ENCODE measurements at regions not wholly inside any gene's neighbourhood (a gene's known extent, or its start where the extent isn't known, plus 50 kb on each side); places are given as distances from the start of the nearest gene placed in this dataset.
"Not testable (repeated sequence)": the region's sequence is repeated elsewhere in the genome, so short reads cannot be mapped to it uniquely, and the experiment has no call there.

DNA sequence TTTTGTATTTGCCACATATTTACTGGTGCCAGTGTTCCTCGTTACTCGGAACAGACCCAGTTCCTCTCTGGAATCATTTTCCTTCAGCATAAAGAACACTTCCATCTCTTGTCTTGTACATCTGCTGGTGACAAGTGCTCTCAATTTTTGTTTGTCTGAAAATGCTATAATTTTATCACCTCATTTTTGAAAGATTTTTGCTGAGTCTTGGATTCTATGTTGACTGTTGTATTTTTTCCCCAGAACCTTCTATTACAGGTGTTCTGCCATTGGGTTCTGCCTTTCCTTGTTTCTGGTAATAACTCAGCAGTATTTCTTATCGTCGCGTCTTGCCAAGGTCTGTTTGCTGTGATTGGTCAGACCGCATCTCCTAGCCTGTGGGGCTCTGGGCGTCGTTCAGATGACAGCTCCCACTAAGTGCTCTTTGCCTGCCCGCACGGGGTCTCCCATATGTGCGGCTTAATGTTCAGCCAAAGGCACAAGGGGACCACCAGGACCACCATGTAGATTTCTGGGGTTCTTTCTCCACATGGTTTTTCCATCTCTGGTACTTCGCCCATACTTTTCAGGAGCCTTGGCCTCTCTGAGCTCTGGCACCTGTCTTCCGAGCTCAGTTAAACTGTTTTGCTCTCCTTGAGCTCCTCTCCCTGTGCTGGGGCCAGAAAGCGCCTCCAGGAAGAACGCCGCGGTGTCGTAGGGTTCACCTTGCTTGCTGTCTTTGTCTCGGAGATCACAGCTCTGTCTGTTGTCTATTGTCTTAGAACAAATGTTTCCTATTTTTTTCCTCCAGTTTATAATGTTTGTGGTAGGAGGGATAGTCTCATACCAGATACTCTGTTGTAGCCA is 80.0 kb downstream of the METRNL start:
- no peak for DNase-seq

- DNase-seq, result no peak
Measured at GRCh38 chr17:83160443-83161297, 81.3 kb downstream of the METRNL start.

DNA sequence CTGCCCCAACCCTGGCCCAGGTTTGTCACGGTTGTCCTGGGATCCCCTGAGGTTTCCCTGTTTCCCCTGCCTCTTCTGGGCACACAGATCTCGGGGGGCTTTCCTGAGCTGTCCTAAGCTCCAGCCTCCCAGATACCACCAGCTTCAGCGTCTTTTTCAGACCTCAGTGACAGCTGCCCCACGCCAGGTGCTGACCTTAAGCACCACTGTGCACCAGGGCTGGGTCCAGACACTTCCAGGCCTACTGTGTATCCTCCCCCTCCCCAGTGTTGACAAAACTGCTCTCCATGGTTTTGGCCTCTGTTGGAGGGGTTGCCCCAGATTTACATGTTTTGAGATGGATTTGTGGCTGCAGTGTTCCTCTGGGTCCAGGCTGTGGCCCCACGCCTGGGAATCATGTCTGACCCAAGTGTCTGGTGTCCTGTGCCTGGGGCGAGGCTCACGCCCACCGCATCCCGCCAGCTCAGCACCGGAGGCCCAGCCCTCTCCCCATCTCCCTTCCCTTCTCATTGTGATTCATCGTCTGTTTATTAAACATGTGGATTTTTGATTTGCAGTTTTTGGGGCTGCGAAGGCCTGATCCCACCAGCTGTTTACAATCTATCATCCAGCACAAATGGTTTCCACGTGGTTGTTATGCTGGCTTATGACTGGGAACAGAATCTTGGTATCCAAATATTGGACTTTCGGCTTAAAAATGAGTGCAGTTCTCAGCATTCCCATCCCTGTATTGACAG is 82.1 kb downstream of the METRNL start:
- DNase-seq, result no peak

GRCh38 chr17:83162035-83162745 is 82.8 kb downstream of the METRNL start:
- DNase-seq, result no peak

DNA sequence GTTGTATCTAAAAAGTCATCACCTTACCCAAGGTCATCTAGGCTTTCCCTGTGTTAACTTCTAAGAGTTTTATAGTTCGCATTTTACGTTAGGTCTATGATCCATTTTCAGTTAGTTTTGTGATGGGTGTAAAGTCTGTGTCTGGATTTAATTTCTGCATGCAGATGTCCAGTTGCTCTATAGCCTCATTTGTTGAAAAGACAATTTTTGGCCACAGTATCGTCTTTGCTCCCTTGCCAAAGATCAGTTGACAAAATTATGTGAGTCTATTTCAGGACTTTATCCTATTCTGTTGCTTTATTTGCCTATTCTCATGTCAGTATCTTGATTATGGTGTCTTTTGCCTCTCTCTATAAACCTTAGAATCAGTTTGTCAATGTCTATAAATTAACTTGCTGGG is 85.1 kb downstream of the METRNL start:
- DNase-seq, result no peak

DNA sequence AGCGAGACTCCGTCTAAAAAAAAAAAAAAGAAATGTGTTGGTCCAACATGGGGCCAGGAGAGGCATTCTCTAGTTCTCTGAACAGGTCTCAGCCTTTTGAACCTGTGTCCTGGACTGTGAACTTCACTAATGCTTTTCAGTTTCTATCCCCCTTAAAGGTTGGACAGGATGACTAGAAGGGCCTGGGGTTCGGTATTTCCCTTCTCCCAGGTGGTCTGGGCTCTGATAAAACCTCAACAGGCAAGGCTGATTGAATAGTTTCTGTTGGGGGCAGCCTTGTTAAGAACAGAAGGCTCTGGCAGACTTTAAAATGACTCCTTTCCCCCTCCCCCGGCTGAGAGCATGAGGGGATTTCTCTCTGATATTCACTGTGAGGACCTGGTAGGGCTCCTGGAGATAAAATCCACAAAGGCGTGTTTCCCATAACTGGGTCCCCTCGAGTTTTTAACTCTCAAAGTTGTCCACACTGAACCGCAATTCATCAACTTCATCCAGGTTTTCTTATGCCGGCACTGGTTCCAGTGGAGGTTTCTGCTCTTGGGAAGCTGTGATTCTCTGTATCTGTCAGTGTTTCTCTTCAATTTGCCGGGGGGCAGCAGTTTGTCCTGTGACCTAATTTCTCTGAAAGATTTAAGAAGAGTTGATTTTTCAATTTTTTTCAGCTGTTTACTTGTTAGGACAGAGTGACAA is 91.3 kb downstream of the METRNL start:
- no peak for DNase-seq

DNA sequence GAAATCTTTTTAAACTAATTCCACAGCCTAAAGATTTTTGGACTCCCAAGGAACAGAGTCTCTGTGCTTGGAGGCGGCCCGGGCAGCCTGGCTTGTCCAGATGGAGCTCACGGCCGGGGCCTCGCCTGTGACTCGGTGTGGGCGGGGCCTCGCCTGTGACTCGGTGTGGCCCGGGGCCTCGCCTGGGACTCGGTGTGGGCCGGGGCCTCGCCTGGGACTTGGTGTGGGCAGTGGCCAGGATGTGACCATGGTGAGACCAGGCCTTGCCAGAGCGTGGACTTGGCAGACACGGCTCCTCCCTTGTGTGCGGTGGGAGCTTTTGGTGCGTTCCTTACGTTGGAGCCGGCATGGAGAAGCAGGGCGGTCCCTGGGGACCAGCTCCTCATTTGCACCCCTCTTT is 92.3 kb downstream of the METRNL start:
- DNase-seq, result no peak

DNA sequence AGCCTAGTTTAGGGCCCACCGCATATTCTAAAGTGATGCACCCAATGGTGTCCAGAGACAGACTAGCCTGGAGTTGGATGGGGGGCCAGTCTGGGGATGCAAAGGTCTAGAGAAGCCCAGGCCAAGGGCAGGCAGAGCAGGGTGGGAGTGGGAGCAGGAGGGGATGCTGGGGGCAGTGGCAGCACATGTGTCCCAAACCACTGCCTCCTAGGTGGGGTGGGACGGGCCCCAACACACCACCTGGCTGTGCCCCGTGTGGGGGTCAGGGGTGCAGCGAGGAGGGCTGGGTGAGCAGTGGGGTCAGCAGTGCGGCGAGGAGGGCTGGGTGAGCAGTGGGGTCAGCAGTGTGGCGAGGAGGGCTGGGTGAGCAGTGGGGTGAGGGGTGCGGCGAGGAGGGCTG is 92.7 kb downstream of the METRNL start:
- not testable (repeated sequence) for DNase-seq

- not testable (repeated sequence) for DNase-seq
Measured at GRCh38 chr17:83172646-83173045, 93.2 kb downstream of the METRNL start.

- not testable (repeated sequence) for DNase-seq
Measured at GRCh38 chr17:83173180-83173913, 93.9 kb downstream of the METRNL start.

DNA sequence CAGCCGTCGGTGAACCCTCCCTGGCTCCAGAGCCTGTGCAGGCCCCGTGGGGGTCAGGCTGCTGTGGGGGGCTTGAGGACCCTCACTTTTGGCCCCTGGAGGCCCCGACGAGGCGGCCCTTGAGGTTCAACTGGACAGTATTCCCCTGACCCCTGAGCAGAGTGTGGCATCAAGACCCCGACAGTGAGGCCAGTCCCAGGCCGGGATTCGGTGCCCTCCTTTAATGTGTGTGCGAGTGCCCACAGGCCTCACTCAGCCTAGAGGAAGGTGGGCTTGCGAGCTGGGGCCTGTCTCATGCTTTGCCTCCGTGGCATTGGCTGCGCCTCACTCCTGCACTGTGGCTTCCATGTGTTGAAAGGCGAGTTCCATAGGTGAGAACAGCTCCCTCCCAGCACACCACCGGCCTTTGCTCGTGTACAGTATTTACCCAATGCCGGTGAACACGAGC is 94.5 kb downstream of the METRNL start:
- DNase-seq, result no peak

GRCh38 chr17:83174362-83175118 is 95.1 kb downstream of the METRNL start:
- DNase-seq, result no peak

DNA sequence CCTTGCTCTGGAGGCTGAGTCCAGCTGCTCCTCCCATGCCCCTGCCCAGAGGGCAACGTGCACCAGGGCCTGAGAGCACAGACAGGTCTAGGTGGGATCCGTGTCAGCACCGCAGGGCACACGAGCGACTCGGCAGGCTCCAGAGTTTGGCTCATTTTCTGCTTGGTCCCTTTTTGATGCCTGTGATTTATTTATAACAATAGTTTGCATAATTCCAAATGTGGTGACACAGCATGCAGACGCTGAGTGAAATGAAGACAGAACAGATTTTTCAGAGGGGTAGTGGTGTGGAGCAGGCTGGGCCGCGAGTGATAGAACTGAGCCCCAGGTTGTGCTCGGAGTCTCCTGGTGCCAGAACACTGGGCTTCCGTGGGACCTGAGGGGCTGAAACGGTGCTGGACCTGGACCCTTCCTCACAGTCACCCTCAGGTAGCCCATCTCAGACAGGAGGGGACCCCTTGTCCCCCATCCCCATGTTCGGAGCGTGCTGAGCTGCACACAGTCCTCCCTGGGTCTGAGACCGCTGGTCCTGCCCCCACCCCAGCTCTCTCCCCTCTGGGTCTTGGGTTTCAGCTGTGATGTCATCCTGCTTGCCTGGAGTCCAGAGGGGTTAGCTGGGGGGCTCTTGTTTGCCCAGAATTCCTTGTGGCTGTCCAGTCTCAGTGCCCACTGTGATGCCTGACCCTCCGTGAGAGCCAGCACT is 95.9 kb downstream of the METRNL start:
- no peak for DNase-seq

DNA sequence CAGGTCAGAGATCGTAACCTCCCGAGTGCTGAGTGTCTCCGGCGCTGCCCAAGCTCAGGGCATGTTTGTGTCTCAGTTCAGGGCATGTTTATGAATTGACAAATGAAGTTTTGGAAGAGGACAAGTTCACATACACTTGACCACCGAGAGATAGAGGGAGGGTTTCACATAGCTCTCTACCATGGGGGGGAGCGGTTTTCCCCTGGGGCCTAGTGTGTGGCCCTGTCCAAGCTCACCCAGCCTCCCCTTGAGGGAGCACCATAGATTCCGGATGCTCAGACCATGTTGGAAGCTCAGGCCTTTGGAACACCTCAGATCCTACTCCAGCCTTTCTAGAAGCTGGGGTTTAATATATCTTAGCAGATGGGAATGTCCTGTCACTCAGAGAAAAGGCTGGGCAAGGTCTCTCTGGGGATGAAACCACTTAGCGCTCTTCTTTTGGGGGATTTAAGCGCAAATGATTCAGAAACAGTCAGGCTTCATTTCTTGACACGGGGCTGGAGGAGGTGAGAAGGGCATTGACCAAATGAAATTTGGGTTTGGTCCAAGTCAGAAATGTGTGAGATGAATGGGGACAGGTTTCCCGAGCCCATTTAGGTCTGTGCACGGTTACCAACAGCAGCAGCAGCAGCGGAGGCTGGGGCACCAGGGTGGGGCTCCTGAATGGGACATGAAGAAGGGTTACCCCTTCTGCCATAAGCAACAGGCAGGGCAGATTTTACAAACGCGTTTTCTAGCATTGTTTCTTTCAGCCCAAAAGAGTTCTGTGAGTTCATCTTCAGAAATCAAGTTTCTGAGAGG is 96.6 kb downstream of the METRNL start:
- no peak for DNase-seq

DNA sequence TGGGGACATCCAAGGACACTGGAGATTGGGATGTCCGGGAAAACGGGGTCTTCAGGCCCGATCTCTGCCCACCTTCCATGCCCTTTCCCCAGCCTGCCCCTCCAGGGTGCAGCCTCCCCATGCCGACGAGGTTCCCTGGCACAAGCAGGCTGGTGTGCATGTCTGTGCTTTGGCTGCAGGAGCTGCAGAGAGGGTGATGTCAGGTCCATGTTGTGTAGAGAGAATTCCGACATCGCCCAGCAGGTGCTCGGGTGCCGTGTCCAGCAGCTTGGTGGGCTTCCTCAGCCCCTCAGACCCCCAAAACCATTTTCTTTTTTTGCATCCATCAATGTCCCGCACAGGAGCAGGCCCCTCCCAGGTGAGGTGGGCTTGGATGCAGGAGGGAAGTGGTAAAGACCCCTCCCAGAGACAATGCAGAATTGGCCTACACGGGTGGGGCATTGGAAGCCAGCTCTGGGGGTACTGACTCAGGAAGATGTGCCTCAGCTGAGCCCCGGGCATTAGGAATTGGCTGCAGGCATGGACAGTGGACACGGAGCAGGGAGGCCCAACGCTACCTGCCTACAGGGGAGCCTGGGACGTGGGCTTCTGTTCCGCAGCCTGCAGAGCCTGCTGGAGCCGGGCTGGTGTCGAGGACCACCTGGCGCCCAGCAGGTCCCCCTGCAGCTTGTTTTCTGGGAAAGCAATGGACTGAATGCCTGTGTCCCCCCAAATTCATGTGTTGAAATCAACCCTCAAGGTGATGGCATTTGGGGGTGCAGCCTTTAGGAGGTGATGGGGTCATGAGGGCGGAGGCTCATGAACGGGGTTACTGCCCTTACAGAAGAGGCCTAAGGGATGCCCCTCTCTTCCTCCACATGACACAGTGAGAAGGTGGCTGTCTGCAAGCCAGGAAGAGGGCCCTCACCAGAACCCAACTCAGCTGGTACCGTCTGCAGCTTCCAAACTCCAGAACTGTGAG is 97.5 kb downstream of the METRNL start:
- no peak for DNase-seq

DNA sequence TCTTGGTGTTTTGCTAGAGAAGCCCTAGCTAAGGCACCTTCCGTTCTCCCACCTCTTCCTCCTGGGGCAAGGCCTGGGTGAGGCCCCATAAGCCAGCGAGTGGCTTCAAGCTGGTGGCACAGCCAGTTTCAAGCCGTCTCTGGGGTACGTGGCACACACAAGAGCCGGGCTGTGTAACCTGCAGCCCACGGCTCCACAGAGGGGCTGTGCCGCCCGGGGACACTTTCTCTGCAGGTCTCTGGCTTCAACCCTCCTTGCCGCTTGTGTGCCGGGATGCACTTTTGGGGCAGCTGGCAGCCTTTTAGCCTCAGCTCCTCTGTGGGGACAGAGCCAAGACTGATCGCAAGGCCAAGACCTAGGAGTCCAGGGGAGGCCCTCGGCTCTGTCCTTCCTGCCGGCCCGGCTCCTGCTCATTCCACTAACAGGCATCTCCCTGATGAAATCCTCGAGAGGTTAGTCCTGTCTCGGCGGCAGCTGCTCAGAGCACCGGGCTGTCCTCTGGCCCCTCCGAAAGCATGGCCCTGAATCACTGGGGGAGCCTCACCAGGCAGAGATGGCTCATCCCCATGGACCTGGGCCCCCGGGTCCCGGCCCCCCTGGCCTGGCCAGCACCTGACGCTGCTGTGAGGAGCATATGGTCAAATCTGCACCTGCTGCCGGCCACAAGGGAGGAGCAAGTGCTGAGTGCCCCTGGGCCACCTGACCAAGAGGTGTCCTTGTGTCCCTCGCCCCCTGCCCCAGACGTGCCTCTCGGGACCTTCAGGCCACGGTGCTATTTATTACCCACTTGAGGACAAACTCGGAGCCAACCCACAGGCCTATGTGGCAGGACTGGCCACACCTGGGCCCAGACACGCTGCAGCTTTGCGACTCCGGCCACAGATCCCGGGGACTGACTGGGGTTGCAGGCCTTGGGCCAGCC is 98.5 kb downstream of the METRNL start:
- no peak for DNase-seq

All from stimulated activated naive CD4-positive, alpha-beta T cell (primary cell).